ENCODE measurements at regions not wholly inside any gene's neighbourhood (a gene's known extent, or its start where the extent isn't known, plus 50 kb on each side); places are given as distances from the start of the nearest gene placed in this dataset.
"Not testable (repeated sequence)": the region's sequence is repeated elsewhere in the genome, so short reads cannot be mapped to it uniquely, and the experiment has no call there.

DNA sequence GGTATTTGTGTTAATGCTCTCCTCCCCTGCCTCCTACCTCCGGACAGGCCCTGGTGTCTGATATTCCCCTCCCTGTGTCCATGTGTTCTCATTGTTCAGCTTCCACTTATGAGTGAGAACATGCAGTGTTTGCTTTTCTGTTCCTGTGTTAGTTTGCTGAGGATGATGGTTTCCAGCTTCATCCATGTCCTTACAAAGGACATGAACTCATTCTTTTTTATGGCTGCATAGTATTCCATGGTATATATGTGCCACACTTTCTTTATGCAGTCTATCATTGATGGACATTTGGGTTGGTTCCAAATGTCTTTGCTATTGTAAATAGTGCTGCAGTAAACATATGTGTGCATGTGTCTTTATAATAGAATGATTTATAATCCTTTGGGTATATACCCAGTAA is 105.2 kb upstream of the SNX2 start:
- not testable (repeated sequence) for DNase-seq (ENCODE audit: low spot score)

DNA sequence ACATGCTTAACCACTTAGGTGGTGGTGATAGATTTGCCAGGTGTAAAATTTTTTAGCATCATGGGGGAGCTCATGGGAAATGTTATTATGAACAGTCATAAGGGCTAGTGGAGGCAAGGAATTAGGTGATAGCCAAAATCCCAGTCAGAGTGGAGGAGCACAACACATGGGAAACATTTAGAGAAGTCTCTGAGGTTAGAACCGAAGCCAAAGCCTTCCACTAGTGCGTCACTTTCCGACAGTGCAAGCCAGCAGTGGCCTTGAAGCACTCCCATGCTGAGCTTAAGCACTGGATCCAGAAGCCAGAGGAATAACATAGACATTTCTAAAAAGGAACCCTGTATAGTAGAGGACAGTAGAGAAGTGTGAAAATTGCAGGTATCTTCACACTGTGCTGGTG is 101.5 kb upstream of the SNX2 start:
- no peak for DNase-seq (ENCODE audit: low spot score)

DNA sequence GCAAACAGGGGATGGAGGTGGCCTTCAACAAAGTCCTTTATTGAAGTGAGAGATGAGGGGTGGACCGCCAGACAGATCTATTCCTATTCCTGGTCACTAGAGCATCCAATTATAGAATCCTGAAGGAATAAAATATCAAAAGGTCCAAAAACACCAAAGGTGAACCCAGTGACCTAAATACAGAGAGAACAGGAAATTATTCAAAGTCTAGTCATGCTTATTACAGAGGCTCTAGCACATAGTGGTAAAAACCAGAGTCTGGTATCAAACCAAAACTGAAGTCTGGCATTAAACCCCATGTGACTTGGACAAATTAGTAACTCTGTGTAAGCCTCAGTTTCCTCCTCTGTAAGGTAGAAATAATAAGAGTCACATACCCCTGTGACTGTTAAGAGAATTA is 100.5 kb upstream of the SNX2 start:
- no peak for DNase-seq (ENCODE audit: low spot score)

DNA sequence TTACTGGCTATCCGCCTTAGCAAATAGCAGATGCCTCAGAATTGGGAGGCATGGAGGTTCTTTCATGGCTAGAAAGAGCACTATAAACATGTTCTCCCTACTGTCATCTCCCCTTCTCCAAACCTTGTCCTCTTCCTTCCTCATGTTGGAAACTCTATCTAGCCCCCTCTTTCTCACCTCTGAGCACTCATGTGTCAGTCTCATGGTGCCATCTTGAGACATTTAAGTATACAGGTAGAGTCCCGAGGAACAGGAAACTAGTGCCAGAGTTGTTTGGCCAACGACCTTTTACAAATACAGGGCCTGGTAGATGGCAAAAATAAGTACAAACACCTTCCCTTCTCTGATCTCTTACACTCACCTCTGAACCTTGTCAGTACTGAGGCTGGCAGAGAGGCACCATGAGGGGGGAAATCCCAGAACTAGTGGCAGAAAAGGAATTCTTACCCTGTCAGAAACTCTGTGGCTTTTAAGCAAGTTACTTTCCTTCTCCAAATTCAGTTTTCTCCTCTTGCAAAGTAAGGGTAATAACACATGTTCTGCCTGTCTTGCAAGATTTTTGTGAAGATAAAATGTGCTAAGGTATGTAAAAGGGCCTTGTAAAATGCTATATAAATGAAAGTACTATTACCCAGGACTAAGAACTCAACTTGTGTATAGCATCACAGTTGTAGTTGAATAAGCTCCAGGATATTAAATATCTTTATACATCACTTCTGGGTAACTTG is 94.1 kb upstream of the SNX2 start:
- DNase-seq (ENCODE audit: low spot score) = no peak

DNA sequence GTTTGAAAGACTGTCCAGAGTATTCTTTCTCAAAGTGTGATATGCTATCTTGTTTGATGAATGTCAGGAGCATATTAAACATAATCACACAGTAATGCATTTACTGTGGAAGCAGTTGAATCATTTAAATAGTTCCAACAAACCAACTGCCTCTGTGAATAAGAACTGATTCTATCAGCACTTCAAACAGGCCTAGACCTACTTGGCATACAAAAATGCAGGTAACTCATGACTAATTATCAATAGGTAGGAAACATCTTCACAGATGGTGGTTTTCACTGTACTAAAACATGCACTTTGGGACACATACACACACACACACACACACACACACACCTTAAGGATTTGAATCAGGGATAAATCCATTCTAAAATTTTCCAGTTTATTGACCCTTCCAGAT is 91.2 kb upstream of the SNX2 start:
- DNase-seq (ENCODE audit: low spot score) = no peak

DNA sequence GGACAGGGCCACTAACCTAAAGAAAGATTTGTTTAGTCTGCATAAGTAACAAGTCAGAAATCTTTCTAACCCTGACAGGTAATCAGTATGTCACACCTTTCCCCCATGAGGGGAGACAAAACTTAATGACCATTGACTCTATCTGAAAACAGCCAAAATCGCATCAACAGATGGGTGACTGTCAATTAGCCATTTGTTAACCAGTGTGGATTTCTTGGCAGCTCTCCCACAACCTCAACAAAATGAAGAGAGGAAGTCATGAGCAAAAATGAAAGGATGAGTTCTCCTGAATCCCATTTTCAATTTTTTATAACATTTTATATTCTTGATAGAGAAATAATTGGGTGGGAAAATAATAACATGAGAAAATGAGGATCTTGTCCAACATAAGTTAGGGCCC is 84.6 kb upstream of the SNX2 start:
- DNase-seq (ENCODE audit: low spot score) = no peak

DNA sequence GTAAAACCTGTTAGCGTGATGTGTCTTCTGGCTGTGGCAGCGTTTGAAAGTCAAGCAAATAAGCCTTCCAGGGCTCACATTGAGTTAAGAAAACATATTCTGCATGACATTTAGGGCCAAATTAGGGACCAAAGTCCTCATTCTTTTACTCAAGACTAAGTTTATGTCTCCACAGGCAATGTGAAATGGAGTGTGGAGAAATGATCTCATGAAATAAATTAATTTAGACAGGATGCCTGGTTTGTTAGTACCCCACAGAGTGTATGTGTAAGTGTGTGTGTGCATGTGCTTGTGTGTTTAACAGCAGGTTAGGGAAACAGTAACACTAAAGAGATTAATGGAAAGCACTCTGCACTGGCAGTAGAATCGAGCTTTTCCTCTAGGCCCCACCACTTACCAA is 82.9 kb upstream of the SNX2 start:
- no peak for DNase-seq (ENCODE audit: low spot score)

DNA sequence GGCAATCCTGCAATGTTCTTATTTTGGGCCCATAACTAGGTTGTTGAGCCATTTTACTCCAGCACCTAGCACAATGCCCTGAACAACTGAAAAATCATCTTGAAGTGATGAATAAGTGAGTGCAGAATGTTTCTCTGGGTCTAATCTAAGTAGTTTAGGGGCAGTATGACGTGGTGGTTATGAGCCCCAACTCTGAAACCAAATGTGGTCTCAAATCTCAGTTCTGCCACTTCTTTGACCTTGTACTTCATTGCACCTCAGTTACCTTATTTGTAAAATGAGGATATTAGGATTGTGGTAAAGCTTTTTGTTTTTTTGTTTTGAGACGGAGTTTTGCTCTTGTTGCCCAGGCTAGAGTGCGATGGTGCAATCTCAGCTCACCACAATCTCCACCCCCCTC is 80.9 kb upstream of the SNX2 start:
- no peak for DNase-seq (ENCODE audit: low spot score)

DNA sequence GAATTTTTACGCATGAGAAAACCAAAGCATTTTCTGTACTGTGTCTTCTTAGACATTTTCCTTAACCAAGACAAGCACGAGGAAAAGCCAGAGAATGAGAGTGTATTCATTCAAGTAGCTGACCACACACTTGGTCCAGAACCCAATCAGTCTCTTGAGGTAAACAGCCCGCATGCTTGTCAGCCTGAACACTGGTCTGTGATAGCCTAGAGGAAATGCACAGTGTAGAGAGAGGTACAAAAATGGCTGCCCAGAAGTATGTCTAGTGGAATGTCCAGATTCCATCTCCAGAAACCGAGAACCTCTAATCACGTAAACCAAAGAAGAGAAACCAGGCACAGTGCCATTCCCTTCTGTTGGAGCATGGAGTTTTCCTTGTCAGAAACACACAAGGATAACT is 80.0 kb upstream of the SNX2 start:
- DNase-seq (ENCODE audit: low spot score) = no peak

DNA sequence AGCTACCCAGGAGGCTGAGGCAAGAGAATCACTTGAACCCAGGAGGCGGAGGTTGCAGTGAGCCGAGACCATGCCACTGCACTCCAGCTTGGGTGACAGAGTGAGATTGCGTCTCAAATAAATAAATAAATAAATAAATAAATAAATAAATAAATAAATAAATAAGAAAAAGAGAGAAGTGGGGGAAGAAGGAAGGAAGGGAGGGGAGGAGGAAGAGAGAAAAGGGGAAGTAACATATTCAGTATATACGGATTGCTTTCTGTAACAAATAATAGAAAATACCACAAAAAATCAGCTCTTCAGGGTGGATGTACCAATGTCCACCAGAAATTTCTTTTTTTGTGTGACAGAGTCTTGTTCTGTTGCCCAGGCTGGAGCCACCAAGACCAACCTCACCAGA is 78.1 kb upstream of the SNX2 start:
- not testable (repeated sequence) for DNase-seq (ENCODE audit: low spot score)

DNA sequence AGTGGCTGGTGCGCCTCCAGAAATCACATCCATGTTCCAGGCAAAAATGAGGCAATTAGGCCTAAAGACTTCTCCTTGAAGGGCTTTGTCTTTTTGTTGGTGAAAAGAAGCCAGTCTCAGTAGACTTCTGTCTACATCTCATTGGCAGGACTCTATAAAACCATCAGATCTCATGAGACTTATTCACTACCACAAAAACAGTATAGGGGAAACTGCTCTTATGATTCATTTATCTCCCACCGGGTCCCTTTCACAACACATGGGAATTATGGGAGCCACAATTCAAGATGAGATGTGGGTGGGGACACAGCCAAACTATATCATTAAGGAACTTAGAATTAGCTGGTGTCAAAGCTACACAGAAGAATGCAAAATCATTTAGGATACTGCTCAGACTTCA is 77.7 kb upstream of the SNX2 start:
- no peak for DNase-seq (ENCODE audit: low spot score)

DNA sequence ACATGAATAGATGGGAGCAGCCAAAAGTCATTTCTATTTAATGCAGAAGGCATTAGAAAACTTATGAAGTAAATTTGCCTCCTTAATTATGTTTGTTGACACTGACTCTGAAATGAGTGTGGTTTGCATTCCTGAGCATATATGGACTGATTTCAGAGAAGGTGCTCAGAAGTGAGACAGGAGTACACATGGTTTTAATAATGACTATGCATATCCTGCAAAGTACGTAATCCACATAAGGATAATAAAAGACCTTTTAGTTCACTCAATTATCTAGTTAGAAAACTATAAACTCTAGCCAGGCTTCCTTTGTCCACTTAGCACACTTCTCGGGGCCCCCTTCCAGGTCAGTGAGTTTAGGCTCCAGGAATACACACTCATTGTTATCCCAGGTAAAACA is 75.7 kb upstream of the SNX2 start:
- no peak for DNase-seq (ENCODE audit: low spot score)

DNA sequence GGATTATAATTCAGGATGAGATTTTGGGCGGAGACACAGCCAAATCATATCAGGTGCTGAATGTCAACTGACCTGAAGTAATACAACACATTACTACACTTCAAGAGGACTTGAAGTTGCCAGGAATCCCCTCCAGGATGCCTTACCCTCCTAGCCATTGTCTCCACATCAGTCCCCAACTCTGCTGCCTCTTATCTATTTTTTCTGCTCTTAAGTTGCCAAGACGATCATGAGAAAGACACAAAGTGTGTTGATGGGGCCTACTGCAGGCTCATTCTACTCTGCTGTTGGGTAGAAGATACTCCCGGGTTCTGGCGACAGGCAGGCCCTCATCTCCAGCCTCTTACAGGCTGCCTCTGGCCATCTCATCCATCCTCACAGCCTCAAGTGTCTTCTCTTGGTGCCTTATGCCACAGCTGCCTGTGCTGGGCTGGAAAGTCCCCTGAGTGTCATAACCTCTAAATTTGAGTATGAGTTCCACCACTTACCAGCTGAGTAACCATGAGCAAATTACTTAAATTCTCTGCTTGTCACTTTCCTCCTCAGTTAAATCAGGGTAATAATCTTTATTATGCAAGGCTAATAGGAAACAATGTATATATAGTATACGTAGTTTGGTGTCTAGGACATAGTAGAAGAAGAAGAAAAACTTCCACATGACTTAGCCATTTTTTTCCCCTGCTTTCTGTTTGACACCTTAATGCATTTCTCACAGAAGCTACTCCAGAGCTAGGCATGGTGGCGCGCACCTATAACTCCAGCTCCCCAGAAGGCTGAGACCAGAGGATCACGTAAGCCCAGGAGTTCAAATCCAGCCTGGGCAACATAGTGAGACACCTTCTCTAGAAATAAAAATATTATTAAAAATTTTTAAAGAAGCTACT is 73.0 kb upstream of the SNX2 start:
- DNase-seq (ENCODE audit: low spot score) = no peak

DNA sequence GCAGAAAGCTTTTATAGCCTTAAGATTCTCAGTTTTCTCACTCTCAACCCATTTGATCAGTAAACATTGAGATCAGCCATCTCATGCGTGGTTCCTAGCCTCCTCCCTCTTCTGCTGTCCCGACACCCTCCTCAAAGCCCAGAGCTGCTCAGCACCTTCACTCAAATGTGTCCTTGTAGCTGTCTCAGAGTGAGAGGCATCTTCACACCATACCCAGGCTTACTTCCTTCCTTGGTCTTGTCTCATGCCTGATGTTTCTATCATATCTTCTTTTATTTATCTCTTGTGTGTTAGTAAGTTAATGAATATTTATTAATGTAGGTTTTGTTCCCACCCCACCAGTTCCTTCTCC is 72.4 kb upstream of the SNX2 start:
- no peak for DNase-seq (ENCODE audit: low spot score)

DNA sequence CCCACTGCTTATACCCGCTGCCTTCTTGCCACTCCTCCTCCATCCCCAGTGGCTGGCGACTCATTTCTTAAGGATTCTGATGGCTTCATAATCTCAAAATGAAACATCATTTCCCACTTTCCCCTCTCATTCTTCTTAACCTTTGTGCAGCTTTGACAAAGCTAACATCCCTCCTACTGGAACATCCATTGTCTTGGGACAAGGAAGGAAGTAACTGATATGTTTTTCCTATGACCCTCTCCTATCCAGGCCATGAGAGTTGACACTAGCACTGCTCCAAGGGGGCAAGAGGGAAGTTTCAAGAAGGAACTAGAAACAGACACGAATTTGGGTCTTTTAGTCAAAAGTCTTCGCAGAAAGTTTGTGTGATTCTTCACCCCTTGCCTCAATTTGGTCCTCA is 71.7 kb upstream of the SNX2 start:
- DNase-seq (ENCODE audit: low spot score) = no peak

DNA sequence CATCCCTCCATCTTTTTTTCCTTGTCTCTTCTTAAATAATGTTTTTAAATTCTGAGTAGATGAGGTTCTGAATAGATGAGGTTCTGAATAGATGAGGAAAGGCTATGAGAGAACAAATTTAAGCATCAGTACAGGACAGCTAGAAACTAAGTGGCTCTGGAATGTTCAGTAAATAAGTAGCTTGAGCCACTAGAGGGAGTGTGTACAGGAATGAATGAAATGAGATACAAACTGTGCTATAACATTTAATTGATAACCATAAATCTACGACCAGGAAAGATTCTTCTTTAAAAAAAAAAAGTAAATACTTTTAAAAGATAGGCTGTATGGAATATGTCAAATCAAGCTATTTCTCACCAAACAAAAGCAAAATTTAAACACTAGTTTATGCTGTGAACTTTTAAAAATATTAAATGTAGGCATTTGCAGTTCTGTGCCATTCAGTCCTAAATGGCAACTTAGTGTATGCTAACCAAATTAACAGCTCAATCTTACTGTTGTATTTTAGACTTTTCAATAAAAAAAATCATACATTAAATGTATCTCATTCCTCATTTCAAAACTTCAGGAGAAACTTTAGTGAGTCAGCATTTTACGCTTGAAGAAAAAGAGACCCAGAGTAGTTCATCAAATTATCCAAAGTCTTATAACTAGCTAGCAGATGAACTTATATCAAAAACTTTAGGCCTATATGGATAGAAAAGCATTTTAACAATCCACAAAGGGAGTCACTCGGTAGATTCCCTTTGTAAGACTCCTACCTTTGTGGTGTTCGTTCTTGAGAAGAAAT is 70.4 kb upstream of the SNX2 start:
- no peak for DNase-seq (ENCODE audit: low spot score)

DNA sequence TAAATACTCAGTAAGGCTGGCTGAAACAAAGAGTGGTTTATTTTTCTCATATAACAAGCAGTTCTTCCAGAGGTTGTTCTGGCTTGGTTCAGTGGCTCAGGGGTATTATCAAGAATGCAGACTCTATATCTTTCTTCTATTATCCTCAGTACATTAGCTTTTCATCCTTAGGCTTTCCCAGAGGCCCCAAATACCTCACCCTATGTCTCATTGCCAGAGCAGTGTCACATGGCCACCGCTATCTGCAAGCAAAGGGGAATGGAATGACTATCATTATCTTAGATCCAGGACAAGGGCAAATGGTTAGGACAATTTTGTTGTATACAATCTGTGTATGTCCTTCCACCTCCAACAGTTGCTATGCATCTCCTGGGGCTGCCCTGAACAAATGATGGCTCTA is 69.0 kb upstream of the SNX2 start:
- DNase-seq (ENCODE audit: low spot score) = no peak

DNA sequence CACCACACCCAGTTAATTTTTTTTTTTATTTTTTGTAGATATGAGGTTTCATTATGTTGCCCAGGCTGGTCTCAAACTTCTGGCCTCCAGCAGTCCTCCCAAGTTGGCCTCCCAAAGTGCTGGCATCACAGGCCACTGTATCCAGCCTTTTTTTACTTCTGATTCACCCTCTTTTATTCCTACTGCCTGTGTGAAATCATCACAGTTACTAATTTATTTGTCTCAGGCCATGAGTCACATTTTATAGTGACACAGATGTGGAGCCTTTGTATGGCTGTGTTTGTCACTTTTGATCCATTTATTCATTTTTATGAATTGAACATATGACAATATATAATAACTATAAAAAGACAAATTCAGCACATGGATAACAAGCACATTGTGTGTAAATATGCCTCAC is 67.1 kb upstream of the SNX2 start:
- DNase-seq (ENCODE audit: low spot score) = no peak

DNA sequence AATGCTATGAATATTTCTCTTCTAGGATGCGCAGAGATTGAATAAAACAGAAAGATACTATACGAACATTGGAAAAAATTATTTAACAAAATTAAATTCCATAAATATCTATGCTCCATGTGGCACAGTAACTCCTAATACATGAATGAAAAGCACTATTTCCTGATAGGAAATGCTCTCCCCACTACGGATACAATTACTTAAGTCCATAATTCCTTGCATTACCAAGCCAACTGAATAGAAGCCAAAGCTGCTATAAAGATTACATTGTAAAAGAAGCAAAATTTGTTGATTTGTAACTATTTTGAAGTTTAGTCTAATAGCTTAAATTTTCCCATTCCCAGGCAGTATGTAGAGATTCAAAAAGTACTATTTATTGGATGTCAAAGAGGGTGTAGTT is 61.8 kb upstream of the SNX2 start:
- no peak for DNase-seq (ENCODE audit: low spot score)

DNA sequence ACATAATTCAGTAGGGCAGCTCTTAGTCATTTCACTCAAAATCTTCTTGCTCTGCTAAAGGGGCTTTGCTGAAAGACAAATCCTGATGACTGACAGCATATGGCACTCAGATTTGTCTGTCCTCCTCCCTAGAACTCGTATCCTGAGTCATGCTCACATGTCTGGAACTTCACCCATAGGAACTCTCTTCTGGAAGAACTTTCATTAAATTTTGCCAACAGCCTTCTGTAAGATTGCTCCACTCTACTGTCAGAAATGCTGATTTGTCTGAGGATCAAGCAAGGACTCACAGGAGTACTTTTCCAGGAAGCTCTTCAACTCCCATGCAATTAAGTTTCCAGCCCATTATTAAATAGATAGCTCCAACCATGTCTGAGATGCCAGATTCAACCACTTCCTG is 59.8 kb upstream of the SNX2 start:
- no peak for DNase-seq (ENCODE audit: low spot score)

DNA sequence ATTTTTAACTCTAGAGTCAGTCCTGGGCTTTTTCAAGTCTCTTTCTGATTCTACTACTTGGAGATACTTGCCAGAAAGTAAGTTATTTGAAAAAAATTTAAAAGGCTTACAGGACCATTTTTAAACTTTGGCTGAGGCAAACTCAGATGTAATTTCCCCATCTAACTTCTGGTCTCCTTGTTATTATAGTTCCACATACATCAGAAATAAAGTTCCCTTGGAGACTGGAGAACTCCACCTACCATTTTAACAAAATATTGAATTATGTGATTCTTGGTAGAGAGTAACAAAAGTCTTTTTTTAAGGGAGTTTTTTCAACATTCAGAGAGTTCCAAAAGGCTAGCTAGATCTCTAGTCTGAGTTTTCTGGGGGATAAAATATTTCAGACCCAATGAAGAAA is 56.3 kb upstream of the SNX2 start:
- DNase-seq (ENCODE audit: low spot score) = no peak

DNA sequence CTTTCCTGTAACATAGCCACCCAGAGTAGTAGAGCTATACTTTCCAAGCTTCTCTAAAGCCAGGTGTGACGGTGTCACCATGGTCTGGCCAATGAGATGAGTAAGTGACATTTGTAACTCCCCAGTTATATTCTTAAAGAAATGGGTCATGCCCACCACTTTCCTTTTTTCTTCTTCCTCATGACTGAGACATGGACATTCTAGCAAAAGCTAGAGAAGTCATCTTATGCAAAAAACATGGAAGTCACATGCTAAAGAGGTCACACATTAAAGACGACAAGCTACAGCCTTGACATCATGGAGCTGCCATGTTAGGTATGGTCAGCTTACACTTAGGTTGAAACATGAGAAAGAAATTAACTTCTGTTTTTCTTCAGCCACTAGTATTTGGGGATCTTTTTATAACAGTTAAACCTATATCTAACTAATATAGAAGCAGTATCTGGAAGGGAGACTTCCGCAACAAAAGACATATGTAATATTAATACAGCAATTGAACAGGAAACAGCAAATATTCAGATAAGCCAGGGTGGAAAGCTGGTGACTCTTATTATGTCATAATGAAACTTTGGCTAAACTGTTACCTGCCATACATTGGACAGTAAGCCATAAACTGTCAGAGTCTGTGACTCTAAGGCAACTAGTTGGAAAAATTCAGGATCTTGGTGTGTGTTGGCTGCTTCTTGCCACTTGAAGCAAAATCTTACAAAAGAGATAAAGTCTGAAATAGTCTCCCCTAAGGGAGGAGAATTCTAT is 54.7 kb upstream of the SNX2 start:
- no peak for DNase-seq (ENCODE audit: low spot score)
